Liver (tissue), 8 donors: ENCODE measurements at regions not wholly inside any gene's neighbourhood (a gene's known extent, or its start where the extent isn't known, plus 50 kb on each side); places are given as distances from the start of the nearest gene placed in this dataset.
A peak's percentile ranks its signal among the peaks of the same experiment; 100 is the strongest.

Experiments used
- DNase-seq: peaks from one replicate; pipeline ENCODE4 v3.0.0-alpha.2; 2017; ENCODE audit warnings: low spot score
- H3K27ac ChIP-seq, 2 donors: one replicate each; pipeline ENCODE4 v1.7.0; 2013; ENCODE audit warnings: inconsistent platforms in 2 of 2, low read length in 2 of 2, control low read depth in 1 of 2, low read depth in 1 of 2, mild to moderate bottlenecking in 1 of 2
- H3K27me3 ChIP-seq, 4 donors: one replicate each; pipeline versions ENCODE4 v1.6.1 to v1.7.0; 2013; ENCODE audit warnings: low read length in 3 of 4, inconsistent platforms in 1 of 4, mild to moderate bottlenecking in 1 of 4, moderate library complexity in 1 of 4; ENCODE audit not compliant: control insufficient read depth in 4 of 4, insufficient read depth in 4 of 4
- H3K36me3 ChIP-seq, 4 donors: one replicate each; pipeline versions ENCODE4 v1.6.1 to v1.7.0; 2013; ENCODE audit warnings: low read length in 3 of 4, mild to moderate bottlenecking in 3 of 4, low read depth in 1 of 4, moderate library complexity in 1 of 4; ENCODE audit not compliant: control insufficient read depth in 4 of 4, insufficient read depth in 3 of 4
- H3K4me1 ChIP-seq, 4 donors: one replicate each; pipeline versions ENCODE4 v1.6.1 to v1.7.0; 2013; ENCODE audit warnings: low read length in 3 of 4, mild to moderate bottlenecking in 3 of 4, moderate library complexity in 1 of 4; ENCODE audit not compliant: control insufficient read depth in 4 of 4, insufficient read depth in 4 of 4
- H3K4me3 ChIP-seq, 3 donors: one replicate each; pipeline versions ENCODE4 v1.6.1 to v1.7.0; 2013; ENCODE audit warnings: low read length in 3 of 3, control low read depth in 1 of 3, low read depth in 1 of 3, mild to moderate bottlenecking in 1 of 3
- H3K9ac ChIP-seq, 2 donors: one replicate each; pipeline ENCODE4 v1.7.0; 2013; ENCODE audit warnings: low read length in 2 of 2, mild to moderate bottlenecking in 2 of 2, moderate library complexity in 2 of 2, control low read depth in 1 of 2, low read depth in 1 of 2
- H3K9me3 ChIP-seq, 4 donors: one replicate each; pipeline versions ENCODE4 v1.6.1 to v1.7.0; 2013; ENCODE audit warnings: low read length in 3 of 4; ENCODE audit not compliant: control insufficient read depth in 4 of 4
- ATF3 ChIP-seq: IDR thresholded peaks from 2 replicates; pipeline ENCODE4 v1.6.1; 2016; ENCODE audit warnings: antibody characterized with exemption
- CTCF ChIP-seq: fragments of 150-350 bp; IDR thresholded peaks from 2 replicates; pipeline ENCODE4 v1.5.1; 2017; ENCODE audit warnings: improper control_type of control experiment, low read depth, low read length; ENCODE audit not compliant: missing input control
- FOXA1 ChIP-seq: IDR thresholded peaks from 2 replicates; pipeline ENCODE4 v1.6.1; 2016; ENCODE audit warnings: antibody characterized with exemption
- FOXA2 ChIP-seq: IDR thresholded peaks from 2 replicates; pipeline ENCODE4 v1.6.1; 2016; ENCODE audit warnings: antibody characterized with exemption
- HNF4A ChIP-seq, 2 donors: conservative IDR thresholded peaks; 2 replicates each; pipeline ENCODE4 v1.6.1; 2016; ENCODE audit warnings: antibody characterized with exemption in 2 of 2, mild to moderate bottlenecking in 2 of 2
- HNF4G ChIP-seq: IDR thresholded peaks from 2 replicates; pipeline ENCODE4 v1.6.1; 2016; ENCODE audit warnings: antibody characterized with exemption
- JUND ChIP-seq, 2 donors: IDR thresholded peaks; 2 replicates each; pipeline ENCODE4 v1.6.1; 2016; ENCODE audit warnings: antibody characterized with exemption in 2 of 2
- NR2F2 ChIP-seq: IDR thresholded peaks from 2 replicates; pipeline ENCODE4 v1.6.1; 2016; ENCODE audit warnings: antibody characterized with exemption
- RAD21 ChIP-seq, 2 donors: IDR thresholded peaks; 2 replicates each; pipeline ENCODE4 v1.6.1; 2016; ENCODE audit warnings: antibody characterized with exemption in 2 of 2, mild to moderate bottlenecking in 2 of 2
- RXRA ChIP-seq, 2 donors: IDR thresholded peaks; 2 replicates each; pipeline ENCODE4 v1.6.1; 2017 to 2018; ENCODE audit warnings: antibody characterized with exemption in 2 of 2, mild to moderate bottlenecking in 1 of 2
- TAF1 ChIP-seq: conservative IDR thresholded peaks from 2 replicates; pipeline ENCODE4 v1.6.1; 2016; ENCODE audit warnings: antibody characterized with exemption, mild to moderate bottlenecking
- YY1 ChIP-seq: IDR thresholded peaks from 2 replicates; pipeline ENCODE4 v1.6.1; 2016; ENCODE audit warnings: antibody characterized with exemption, mild to moderate bottlenecking
- WGBS: extraction: QIAGEN DNeasy Blood & Tissue Kit; methylation state at CpG from one replicate; pipeline ENCODE4 v1.1.7; 2013; 5-methylcytosine and 5-hydroxymethylcytosine counted together
- donor health status: healthy.
- donor health status: healthy.
- donor health status: healthy.
- donor health status: healthy.
- donor health status: healthy.

- H3K27ac ChIP-seq: no peak overlapping the region
- no peak for DNase-seq
- peaks cover 0 to 9% (median 6%) of the 10 kb centered on the region in 4 donors for H3K4me1 ChIP-seq
- no peaks in the 10 kb centered on the region for H3K9me3 ChIP-seq
- WGBS: 45% methylated on average over 4 of the region's 4 CpGs
- H3K27me3 ChIP-seq: no peaks in the 10 kb centered on the region
- H3K4me3 ChIP-seq: no peak overlapping the region
- H3K9ac ChIP-seq: no peak overlapping the region
- H3K36me3 ChIP-seq: no peaks in the 10 kb centered on the region
- TF ChIP-seq CTCF: peak; percentile 38
- peak; percentile 55 to 76 for TF ChIP-seq RAD21 (IDR thresholded peaks at IDR 0.05)
- no peak for TF ChIP-seq NR2F2
Observed at GRCh38 chr9:89978185-89978584, 373.4 kb downstream of the GADD45G start.

GRCh38 chr9:89980600-89980999, 375.8 kb downstream of the GADD45G start:
- Histone ChIP-seq H3K27ac (no peak overlapping the region), H3K9ac (no peak overlapping the region), H3K4me1 (peaks cover 0 to 9% (median 6%) of the 10 kb centered on the region in 4 donors), H3K27me3 (no peaks in the 10 kb centered on the region), H3K36me3 (no peaks in the 10 kb centered on the region), H3K9me3 (no peaks in the 10 kb centered on the region), H3K4me3 (no peak overlapping the region)
- WGBS: 85% methylated on average over 5 of the region's 5 CpGs
- DNase-seq: no peak
- TF ChIP-seq JUND (IDR thresholded peaks at IDR 0.05) (no peak), RXRA (IDR thresholded peaks at IDR 0.05) (no peak), ATF3 (no peak)

DNA sequence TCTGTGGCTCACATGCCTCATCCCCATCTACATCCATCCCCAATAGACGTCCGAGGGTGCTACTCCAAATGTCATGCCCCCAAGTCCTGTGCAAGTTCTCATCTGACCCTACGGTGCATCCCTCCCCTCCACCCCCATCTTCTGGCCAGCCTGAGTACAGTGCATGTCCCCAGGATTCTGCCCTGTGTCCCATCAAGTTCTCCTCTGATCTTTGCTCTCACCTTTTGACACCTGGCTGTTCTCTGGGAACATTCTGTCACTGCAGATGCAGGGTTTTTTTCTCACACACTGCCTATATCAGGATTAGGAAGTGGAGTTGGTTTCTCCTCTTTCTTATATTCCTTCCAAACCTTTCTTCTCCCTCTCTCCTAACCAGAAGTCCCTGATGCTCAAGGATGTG, 377.2 kb downstream of the GADD45G start:
- Histone ChIP-seq H3K4me3 (no peak overlapping the region), H3K4me1 (peaks cover 0 to 9% (median 6%) of the 10 kb centered on the region in 4 donors), H3K9me3 (no peaks in the 10 kb centered on the region), H3K9ac (no peak overlapping the region), H3K27ac (peak overlapping the region in 1 of 2 donors; percentile 6), H3K27me3 (no peaks in the 10 kb centered on the region), H3K36me3 (no peaks in the 10 kb centered on the region)
- no peak for DNase-seq
- 41% methylated on average over 3 of the region's 3 CpGs for WGBS
- TF ChIP-seq RXRA (IDR thresholded peaks at IDR 0.05) (peak; percentile 15 to 61), FOXA2 (no peak), NR2F2 (peak; percentile 65), TAF1 (no peak), YY1 (no peak), RAD21 (IDR thresholded peaks at IDR 0.05) (peak; percentile 22), FOXA1 (no peak), CTCF (no peak), HNF4G (no peak), ATF3 (no peak), HNF4A (conservative IDR thresholded peaks at IDR 0.05) (peak; percentile 64 to 66)
